H1 (cell line): ENCODE measurements at regions not wholly inside any gene's neighbourhood (a gene's known extent, or its start where the extent isn't known, plus 50 kb on each side); places are given as distances from the start of the nearest gene placed in this dataset.

ENCODE experiments used
- BRCA1 ChIP-seq: IDR thresholded peaks from 2 replicates; pipeline ENCODE4 v1.6.1; 2012; ENCODE audit warnings: low read depth, low read length, improper control_type of control experiment
- CREB1 ChIP-seq: IDR thresholded peaks from 2 replicates; pipeline ENCODE4 v1.6.1; 2012; ENCODE audit warnings: inconsistent platforms
- CTCF ChIP-seq, 3 experiments: IDR thresholded peaks; 1 replicate in 2 of 3; 2 replicates in 1 of 3; pipeline versions ENCODE4 v1.5.1 to v1.6.1; 2011; ENCODE audit warnings: low read length in 3 of 3, mild to moderate bottlenecking in 3 of 3, inconsistent platforms in 2 of 3, low read depth in 1 of 3, moderate library complexity in 1 of 3; ENCODE audit not compliant: insufficient read depth in 1 of 3; ENCODE audit errors: control extremely low read depth in 1 of 3
- E2F6 ChIP-seq: IDR thresholded peaks from 2 replicates; pipeline ENCODE4 v1.6.1; 2012; ENCODE audit warnings: inconsistent platforms
- MAX ChIP-seq: IDR thresholded peaks from 2 replicates; pipeline ENCODE4 v1.6.1; 2012; ENCODE audit warnings: inconsistent platforms
- PHF8 ChIP-seq: fragments of 200-600 bp; sonication (generic); conservative IDR thresholded peaks from 2 replicates; pipeline ENCODE4 v1.7.1; 2012; ENCODE audit warnings: low read depth, mild to moderate bottlenecking, inconsistent platforms, low read length, moderate library complexity
- POLR2A ChIP-seq, 2 experiments: IDR thresholded peaks; 1 replicate in 1 of 2; 2 replicates in 1 of 2; pipeline ENCODE4 v1.6.1; 2011; ENCODE audit warnings: low read depth in 2 of 2, low read length in 2 of 2, mild to moderate bottlenecking in 2 of 2; ENCODE audit errors: control extremely low read depth in 1 of 2
- POLR2AphosphoS5 ChIP-seq: IDR thresholded peaks from 2 replicates; pipeline ENCODE4 v1.6.1; 2011; ENCODE audit warnings: low read depth, low read length
- RBBP5 ChIP-seq: IDR thresholded peaks from 2 replicates; pipeline ENCODE4 v1.7.1; 2012; ENCODE audit warnings: low read depth, mild to moderate bottlenecking, inconsistent platforms, low read length, moderate library complexity, borderline replicate concordance
- RFX5 ChIP-seq: IDR thresholded peaks from 2 replicates; pipeline ENCODE4 v1.6.1; 2011; ENCODE audit warnings: low read depth, low read length, improper control_type of control experiment, borderline replicate concordance
- RXRA ChIP-seq: IDR thresholded peaks from 2 replicates; pipeline ENCODE4 v1.6.1; 2011; ENCODE audit warnings: low read depth, mild to moderate bottlenecking, low read length, moderate library complexity; ENCODE audit not compliant: insufficient read depth
- SIN3A ChIP-seq, 2 experiments: IDR thresholded peaks in 1 of 2; conservative IDR thresholded peaks in 1 of 2; 2 replicates each; pipeline ENCODE4 v1.6.1; 2011 to 2012; ENCODE audit warnings: low read length in 2 of 2, improper control_type of control experiment in 1 of 2, low read depth in 1 of 2, mild to moderate bottlenecking in 1 of 2
- SRF ChIP-seq: IDR thresholded peaks from 2 replicates; pipeline ENCODE4 v1.6.1; 2011; ENCODE audit warnings: mild to moderate bottlenecking, low read depth, low read length, moderate library complexity
- YY1 ChIP-seq: IDR thresholded peaks from 2 replicates; pipeline ENCODE4 v1.6.1; 2011; ENCODE audit warnings: low read depth, mild to moderate bottlenecking, low read length

- no peak for TF ChIP-seq YY1
- TF ChIP-seq SIN3A (conservative IDR thresholded peaks at IDR 0.05 in 1 of 2, IDR thresholded peaks at IDR 0.05 in 1 of 2; ENCODE audit: low read depth in 1 of 2, low read length in 2 of 2), result no peak
- TF ChIP-seq RBBP5, result no peak
- no peak for TF ChIP-seq E2F6
- no peak for TF ChIP-seq CTCF (IDR thresholded peaks at IDR 0.05; ENCODE audit: control extremely low read depth in 1 of 3, insufficient read depth in 1 of 3, low read depth in 1 of 3, low read length in 3 of 3)
- no peak for TF ChIP-seq BRCA1
- TF ChIP-seq RXRA, result no peak
- no peak for TF ChIP-seq POLR2A (IDR thresholded peaks at IDR 0.05; ENCODE audit: control extremely low read depth in 1 of 2, low read depth in 2 of 2, low read length in 2 of 2)
- TF ChIP-seq PHF8, result no peak
- TF ChIP-seq SRF, result no peak
- TF ChIP-seq RFX5, result no peak
- TF ChIP-seq MAX, result no peak
- no peak for TF ChIP-seq CREB1
- no peak for TF ChIP-seq POLR2AphosphoS5
Observed at GRCh38 chr16:35745191-35745590, 2285.8 kb downstream of the TP53TG3F start.
